ENCODE measurements at regions not wholly inside any gene's neighbourhood (a gene's known extent, or its start where the extent isn't known, plus 50 kb on each side); places are given as distances from the start of the nearest gene placed in this dataset.
"Not testable (repeated sequence)": the region's sequence is repeated elsewhere in the genome, so short reads cannot be mapped to it uniquely, and the experiment has no call there.

GRCh38 chr20:39983655-39984054 lies 705.4 kb downstream of the MAFB start:
- no peak for DNase-seq (ENCODE audit: low spot score)

DNA sequence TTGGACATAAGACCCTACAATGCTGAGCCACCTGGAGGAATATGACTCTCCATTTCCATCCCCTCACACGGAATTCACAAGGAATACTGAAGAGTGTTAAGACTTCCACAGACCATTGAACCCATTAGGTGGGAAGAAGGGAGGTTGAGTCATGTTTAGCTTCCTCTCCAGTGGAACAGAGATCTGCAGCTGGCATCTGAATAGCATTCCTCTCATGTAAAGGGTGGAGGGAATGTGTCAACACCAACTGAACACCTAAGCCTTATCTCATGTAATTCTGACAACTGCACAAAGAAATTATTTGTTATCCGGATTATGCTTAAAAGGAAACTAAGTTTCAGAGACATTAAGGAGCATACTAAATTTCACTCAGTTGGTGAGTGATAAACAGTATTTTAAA lies 705.9 kb downstream of the MAFB start:
- no peak for DNase-seq (ENCODE audit: low spot score)

- no peak for DNase-seq (ENCODE audit: low spot score)
Measured at GRCh38 chr20:39974966-39975501, 714.0 kb downstream of the MAFB start.

GRCh38 chr20:39968495-39968894 lies 720.5 kb downstream of the MAFB start:
- no peak for DNase-seq (ENCODE audit: low spot score)

- no peak for DNase-seq (ENCODE audit: low spot score)
Measured at GRCh38 chr20:39967806-39968205, 721.2 kb downstream of the MAFB start.

DNA sequence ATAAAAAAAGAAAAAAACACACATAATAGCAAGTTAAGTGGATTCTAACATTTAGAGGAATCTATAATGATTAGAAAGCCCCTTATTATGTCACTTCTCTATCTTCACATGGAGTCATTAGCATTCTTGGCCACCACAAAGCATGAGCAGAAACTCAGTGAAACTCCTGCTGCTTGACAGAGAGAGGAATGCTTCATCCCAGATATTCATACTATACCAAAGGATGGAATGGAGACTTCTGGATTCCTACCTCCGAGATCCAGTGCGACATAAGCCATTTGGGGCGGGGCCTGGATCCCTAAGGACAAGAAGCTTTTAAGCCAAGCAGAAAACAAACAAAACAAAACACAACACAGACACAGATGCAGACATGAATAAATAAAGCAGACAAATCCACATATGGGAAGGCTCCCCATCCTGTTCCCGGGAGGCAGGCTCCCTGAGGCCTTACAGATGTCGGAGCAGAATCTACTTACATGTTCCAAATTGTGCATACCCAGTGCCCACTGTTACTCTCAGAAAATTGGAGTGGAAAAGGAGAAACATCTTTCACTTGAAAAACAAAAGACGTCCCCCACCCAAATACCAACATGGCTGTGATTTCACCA lies 727.3 kb downstream of the MAFB start:
- no peak for DNase-seq (ENCODE audit: low spot score)

DNA sequence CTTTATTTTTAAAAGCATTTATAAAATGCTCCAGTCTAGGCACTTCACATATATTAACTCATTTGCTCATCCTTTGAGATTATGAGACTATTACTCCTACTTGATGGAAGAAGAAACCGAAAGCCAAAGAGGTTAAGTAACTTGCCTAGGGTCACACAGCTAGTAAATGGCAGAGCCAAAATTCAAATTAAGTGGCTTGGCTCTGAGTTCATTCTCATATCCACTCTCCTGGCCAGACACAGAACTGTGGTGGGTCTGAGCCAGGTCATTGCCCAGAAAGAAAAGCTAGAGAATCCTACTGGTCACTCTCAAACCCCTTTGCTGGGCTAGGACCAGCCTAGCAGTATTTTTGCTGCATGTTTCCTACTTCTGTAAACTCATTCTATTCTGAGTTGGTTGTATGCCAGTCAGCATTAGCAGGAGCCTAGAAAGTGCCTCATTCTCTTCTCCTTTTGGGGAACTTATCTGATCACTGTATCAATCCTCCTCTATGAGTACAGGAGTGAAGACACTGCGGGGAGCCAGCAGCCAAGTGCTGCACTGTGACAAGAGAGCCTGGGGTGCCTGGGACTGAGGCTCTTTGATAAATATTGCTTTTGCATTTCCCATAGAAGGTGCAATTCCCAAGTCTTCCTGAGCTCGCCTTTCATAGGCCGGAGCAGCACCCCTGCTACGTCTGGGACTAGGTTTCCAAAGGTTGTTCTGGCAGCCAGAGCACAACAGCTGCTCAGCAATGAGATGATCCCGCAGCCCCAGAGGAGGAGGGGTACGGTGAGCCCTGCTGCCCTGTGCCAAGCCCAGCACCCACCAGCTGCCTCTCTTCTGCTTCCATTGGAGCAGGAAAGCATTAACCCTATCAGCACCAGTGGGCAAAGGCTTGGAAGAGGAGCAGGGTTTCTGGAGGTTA lies 728.3 kb downstream of the MAFB start:
- no peak for DNase-seq (ENCODE audit: low spot score)

- DNase-seq (ENCODE audit: low spot score) = not testable (repeated sequence)
Measured at GRCh38 chr20:39957911-39958310, 731.1 kb downstream of the MAFB start.

- no peak for DNase-seq (ENCODE audit: low spot score)
Measured at GRCh38 chr20:39954621-39955020, 734.4 kb downstream of the MAFB start.

DNA sequence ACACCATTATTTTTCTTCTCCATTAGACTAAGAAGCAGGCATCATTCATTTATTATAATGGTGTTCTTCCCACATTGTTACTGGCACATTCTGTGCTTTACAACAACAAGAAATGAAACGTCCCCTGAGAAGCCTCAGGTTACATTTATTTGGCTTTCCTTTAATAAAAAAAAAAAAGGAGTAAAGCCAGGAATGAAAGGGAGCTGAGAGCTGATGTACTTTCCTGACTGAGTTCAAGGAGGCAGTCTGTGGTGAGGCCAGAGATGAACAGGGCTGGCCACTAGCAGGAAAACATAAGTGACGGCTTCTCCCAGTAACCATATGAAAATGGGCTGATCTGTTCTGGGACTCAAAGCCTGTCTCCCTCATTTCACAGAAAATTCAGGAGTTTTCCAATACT lies 742.1 kb downstream of the MAFB start:
- no peak for DNase-seq (ENCODE audit: low spot score)

DNA sequence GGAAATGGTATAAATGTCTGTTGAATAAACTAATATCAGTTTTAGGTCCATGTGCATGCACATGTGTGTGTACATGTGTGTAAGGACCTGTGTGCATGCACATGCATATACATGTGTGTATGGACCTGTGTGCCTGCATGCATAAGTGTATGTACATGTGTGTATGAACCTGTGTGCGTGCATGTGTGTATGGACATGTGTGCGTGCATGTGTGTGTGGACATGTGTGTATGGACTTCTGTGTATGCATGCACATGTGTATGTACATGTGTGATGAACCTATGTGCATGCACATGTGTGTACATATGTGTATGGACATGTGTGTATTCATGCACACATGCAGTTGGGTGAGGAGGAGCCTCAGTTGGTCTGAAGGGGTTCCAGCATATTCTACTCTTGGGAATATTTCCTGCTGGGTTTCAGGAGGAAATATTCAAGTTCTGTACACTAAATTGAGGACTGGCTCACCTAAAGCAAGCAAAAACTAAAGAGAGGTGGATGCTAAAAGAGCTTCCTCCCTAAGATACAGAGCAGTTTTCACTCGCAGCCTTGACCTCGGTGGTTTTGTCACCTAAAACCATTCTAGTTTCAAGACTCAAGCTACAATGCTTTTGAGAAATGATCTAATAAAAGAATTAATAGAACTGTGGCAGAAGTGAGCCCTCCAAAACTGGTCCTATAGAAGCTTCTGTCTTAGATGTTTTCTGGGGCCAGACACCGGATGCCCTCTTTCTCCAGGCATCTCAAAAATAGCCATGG lies 742.8 kb downstream of the MAFB start:
- no peak for DNase-seq (ENCODE audit: low spot score)

GRCh38 chr20:39944861-39945260 lies 744.2 kb downstream of the MAFB start:
- no peak for DNase-seq (ENCODE audit: low spot score)

GRCh38 chr20:39943336-39943735 lies 745.7 kb downstream of the MAFB start:
- DNase-seq (ENCODE audit: low spot score) = no peak

- DNase-seq (ENCODE audit: low spot score) = no peak
Measured at GRCh38 chr20:39941245-39941644, 747.8 kb downstream of the MAFB start.

GRCh38 chr20:39939241-39939865 lies 749.7 kb downstream of the MAFB start:
- DNase-seq (ENCODE audit: low spot score) = no peak

GRCh38 chr20:39936401-39936800 lies 752.6 kb downstream of the MAFB start:
- DNase-seq (ENCODE audit: low spot score) = no peak

DNA sequence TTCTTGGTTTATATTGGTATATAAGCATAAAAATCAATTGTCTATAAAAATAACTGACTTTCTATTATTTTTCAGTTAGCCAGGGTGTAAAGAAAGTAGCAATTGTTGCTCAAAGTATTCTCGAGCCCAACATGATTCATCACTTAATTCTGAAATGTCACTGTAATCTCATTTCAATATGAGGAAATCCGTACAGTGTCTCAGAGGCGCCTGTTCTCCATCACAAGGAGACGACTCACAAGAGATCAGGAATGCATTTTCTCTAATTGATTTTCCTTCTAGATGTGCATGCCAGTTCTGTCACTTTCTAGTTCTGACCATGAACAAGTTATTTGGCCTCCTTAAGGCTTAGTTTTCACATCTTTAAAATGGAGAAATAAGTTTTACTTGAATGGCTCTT lies 753.1 kb downstream of the MAFB start:
- no peak for DNase-seq (ENCODE audit: low spot score)

DNA sequence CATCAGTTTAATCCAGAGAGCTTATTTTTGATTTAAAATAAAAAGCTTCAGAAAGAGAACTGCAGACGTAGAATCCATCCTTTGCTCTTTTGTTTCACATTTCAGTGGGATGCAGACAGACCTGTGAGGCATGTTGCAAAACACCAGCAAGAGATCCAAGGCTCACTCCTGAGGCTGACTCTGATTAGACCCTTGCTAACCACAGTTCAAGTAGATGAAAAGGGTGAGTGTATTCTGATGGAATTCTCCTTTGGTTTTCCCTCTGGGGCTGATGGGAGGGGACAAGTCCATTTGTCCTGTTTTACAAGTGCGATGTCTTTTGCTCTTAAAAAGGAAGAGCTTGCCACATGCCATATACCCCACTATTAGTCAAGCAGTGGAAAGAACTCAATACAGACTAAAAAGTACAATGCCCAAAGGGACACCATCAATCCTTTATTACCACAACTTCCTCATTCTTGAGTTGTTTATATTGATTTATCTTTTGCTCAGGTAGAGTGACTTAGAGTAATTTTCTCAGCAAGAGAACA lies 772.7 kb downstream of the MAFB start:
- no peak for DNase-seq (ENCODE audit: low spot score)

GRCh38 chr20:39913274-39913673 lies 775.8 kb downstream of the MAFB start:
- DNase-seq (ENCODE audit: low spot score) = no peak

- DNase-seq (ENCODE audit: low spot score) = no peak
Measured at GRCh38 chr20:39911497-39911896, 777.5 kb downstream of the MAFB start.

DNA sequence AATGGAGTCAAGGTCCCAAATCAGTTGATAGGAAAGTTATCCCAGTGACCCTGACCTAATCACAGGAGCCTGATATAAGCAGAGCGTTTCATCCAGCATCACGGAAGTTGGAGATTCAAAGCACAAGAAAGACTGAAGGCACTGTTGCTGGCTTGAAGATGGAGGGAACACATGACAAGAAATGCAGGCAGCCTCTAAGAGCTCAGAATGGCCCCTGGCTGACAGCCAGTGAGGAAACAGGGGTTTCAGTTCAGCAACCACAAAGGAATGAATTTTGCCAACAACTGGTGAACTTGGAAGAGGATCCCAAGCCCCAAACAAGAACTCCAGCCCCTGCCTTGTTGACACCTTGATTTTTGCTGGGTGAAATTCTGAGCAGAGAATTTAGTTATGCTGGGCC lies 778.5 kb downstream of the MAFB start:
- DNase-seq (ENCODE audit: low spot score) = no peak

GRCh38 chr20:39909447-39909846 lies 779.6 kb downstream of the MAFB start:
- no peak for DNase-seq (ENCODE audit: low spot score)

Measured in LoVo (cell line).